IMR-90 (cell line): ENCODE measurements at regions not wholly inside any gene's neighbourhood (a gene's known extent, or its start where the extent isn't known, plus 50 kb on each side); places are given as distances from the start of the nearest gene placed in this dataset.

ENCODE experiments used
- ATAC-seq: fragments of 200-7000 bp; cut with Tn5 transposase; 2 replicates; pipeline ENCODE4 v1.9.1; 2020; ENCODE audit warnings: low read depth, mild to moderate bottlenecking, moderate library complexity
- BruUV-seq: library from RNA; stranded (reverse); fragments of 400-500 nt; replicated peaks from 2 replicates; lab custom pipeline; 2021; lab: Mats Ljungman, UMichigan
- CTCF ChIA-PET: fragments of 300-600 bp; formaldehyde crosslinking; extraction: SDS; loops from one replicate; lab custom pipeline; 2021; ENCODE audit warnings: antibody characterized with exemption; lab: Yijun Ruan, JAX
- POLR2A ChIA-PET: fragments of 300-600 bp; sonication (Branson Sonifier 250); formaldehyde crosslinking; loops from one replicate; lab custom pipeline; 2022; ENCODE audit warnings: antibody characterized with exemption; ENCODE audit not compliant: unreplicated experiment; lab: Charles Lee
- DNase-seq: peaks from one replicate; pipeline ENCODE4 v3.0.0; 2013
- H2AFZ ChIP-seq: replicated peaks from 2 replicates; pipeline ENCODE3; 2013; ENCODE audit warnings: low read length, mild to moderate bottlenecking; ENCODE audit not compliant: poor library complexity
- H2AK5ac ChIP-seq: 2 replicates; pipeline ENCODE4 v1.6.1; 2013; ENCODE audit warnings: low read depth, low read length, inconsistent platforms
- H2AK9ac ChIP-seq: replicated peaks from 2 replicates; pipeline ENCODE3; 2013; ENCODE audit warnings: mild to moderate bottlenecking, low read depth, low read length, moderate library complexity; ENCODE audit not compliant: poor library complexity
- H2BK120ac ChIP-seq: 2 replicates; pipeline ENCODE4 v1.6.1; 2013; ENCODE audit warnings: low read depth, low read length, inconsistent platforms
- H2BK15ac ChIP-seq: 3 replicates; pipeline ENCODE4 v1.6.1; 2013; ENCODE audit warnings: low read depth, low read length, inconsistent platforms
- H2BK20ac ChIP-seq: 2 replicates; pipeline ENCODE4 v1.6.1; 2013; ENCODE audit warnings: low read depth, mild to moderate bottlenecking, inconsistent platforms, low read length, moderate library complexity
- H2BK5ac ChIP-seq: 2 replicates; pipeline ENCODE4 v1.6.1; 2013; ENCODE audit warnings: mild to moderate bottlenecking, low read depth, low read length, inconsistent platforms; ENCODE audit not compliant: poor library complexity, severe bottlenecking
- H3K14ac ChIP-seq: replicated peaks from 2 replicates; pipeline ENCODE4 v1.6.1; 2013; ENCODE audit warnings: low read depth, low read length, inconsistent platforms
- H3K18ac ChIP-seq: 2 replicates; pipeline ENCODE4 v1.6.1; 2013; ENCODE audit warnings: low read depth, low read length, control low read depth
- H3K23ac ChIP-seq: 2 replicates; pipeline ENCODE4 v1.6.1; 2013; ENCODE audit warnings: low read depth, low read length, inconsistent platforms
- H3K27ac ChIP-seq: 2 replicates; pipeline ENCODE4 v1.5.1; 2013; ENCODE audit warnings: mild to moderate bottlenecking, control low read depth, low read length; ENCODE audit not compliant: insufficient read depth
- H3K27me3 ChIP-seq: 2 replicates; pipeline ENCODE4 v1.6.1; 2013; ENCODE audit warnings: low read length; ENCODE audit not compliant: control insufficient read depth, insufficient read depth
- H3K36me3 ChIP-seq: 2 replicates; pipeline ENCODE4 v1.6.1; 2013; ENCODE audit warnings: low read length, mixed read lengths; ENCODE audit not compliant: control insufficient read depth, insufficient read depth
- H3K4ac ChIP-seq: 2 replicates; pipeline ENCODE4 v1.6.1; 2013; ENCODE audit warnings: low read depth, low read length, inconsistent platforms
- H3K4me1 ChIP-seq: 2 replicates; pipeline ENCODE4 v1.6.1; 2013; ENCODE audit warnings: low read length, mixed read lengths; ENCODE audit not compliant: control insufficient read depth, insufficient read depth
- H3K4me2 ChIP-seq: 2 replicates; pipeline ENCODE4 v1.6.1; 2013; ENCODE audit warnings: low read depth, mild to moderate bottlenecking, control low read depth, low read length, moderate library complexity
- H3K4me3 ChIP-seq: 2 replicates; pipeline ENCODE4 v1.5.1; 2013; ENCODE audit warnings: low read depth, mild to moderate bottlenecking, control low read depth, low read length, moderate library complexity; ENCODE audit not compliant: insufficient read depth
- H3K56ac ChIP-seq: 2 replicates; pipeline ENCODE4 v1.6.1; 2013; ENCODE audit warnings: low read length, inconsistent platforms; ENCODE audit not compliant: insufficient read depth; ENCODE audit errors: extremely low read depth
- H3K79me1 ChIP-seq, 2 experiments: 2 replicates each; pipeline ENCODE4 v1.6.1; 2013; ENCODE audit warnings: low read length in 2 of 2, inconsistent platforms in 1 of 2, low read depth in 1 of 2
- H3K9ac ChIP-seq: 2 replicates; pipeline ENCODE4 v1.6.1; 2013; ENCODE audit warnings: low read depth, low read length, control low read depth
- H3K9me1 ChIP-seq: 2 replicates; pipeline ENCODE4 v1.6.1; 2013; ENCODE audit warnings: low read length, inconsistent platforms; ENCODE audit not compliant: insufficient read depth
- H3K9me3 ChIP-seq: 2 replicates; pipeline ENCODE4 v1.6.1; 2013; ENCODE audit warnings: low read length; ENCODE audit not compliant: control insufficient read depth, insufficient read depth
- H4K20me1 ChIP-seq: 2 replicates; pipeline ENCODE4 v1.6.1; 2013; ENCODE audit warnings: low read length, inconsistent platforms; ENCODE audit not compliant: insufficient read depth
- H4K5ac ChIP-seq: 2 replicates; pipeline ENCODE4 v1.6.1; 2013; ENCODE audit warnings: mild to moderate bottlenecking, low read depth, low read length, control low read depth
- H4K8ac ChIP-seq, 2 experiments: 2 replicates each; pipeline ENCODE4 v1.6.1; 2013; ENCODE audit warnings: low read depth in 2 of 2, low read length in 2 of 2, control low read depth in 1 of 2, inconsistent platforms in 1 of 2
- H4K91ac ChIP-seq: 2 replicates; pipeline ENCODE4 v1.6.1; 2013; ENCODE audit warnings: low read depth, low read length, inconsistent platforms; ENCODE audit not compliant: insufficient read depth
- BHLHE40 ChIP-seq: fragments of 150-350 bp; IDR thresholded peaks from 2 replicates; pipeline ENCODE4 v1.6.1; 2016; ENCODE audit warnings: mild to moderate bottlenecking, low read depth, low read length
- CHD1 ChIP-seq: IDR thresholded peaks from 2 replicates; pipeline ENCODE4 v1.6.1; 2012; ENCODE audit warnings: low read depth, low read length, improper control_type of control experiment
- MAFK ChIP-seq: IDR thresholded peaks from 2 replicates; pipeline ENCODE4 v1.6.1; 2012; ENCODE audit warnings: low read depth, low read length, improper control_type of control experiment
- MAZ ChIP-seq: IDR thresholded peaks from 2 replicates; pipeline ENCODE4 v1.6.1; 2012; ENCODE audit warnings: low read depth, mild to moderate bottlenecking, low read length, improper control_type of control experiment, moderate library complexity, borderline replicate concordance
- MXI1 ChIP-seq: IDR thresholded peaks from 2 replicates; pipeline ENCODE4 v1.6.1; 2012; ENCODE audit warnings: low read depth, mild to moderate bottlenecking, low read length, moderate library complexity, borderline replicate concordance
- NFE2L2 ChIP-seq: fragments of 150-350 bp; IDR thresholded peaks from 2 replicates; pipeline ENCODE4 v1.6.1; 2016; ENCODE audit warnings: low read depth, mild to moderate bottlenecking, low read length
- POLR2A ChIP-seq: IDR thresholded peaks from 2 replicates; pipeline ENCODE4 v1.6.1; 2012; ENCODE audit warnings: mild to moderate bottlenecking, low read depth, low read length
- RAD21 ChIP-seq: IDR thresholded peaks from 2 replicates; pipeline ENCODE4 v1.6.1; 2012; ENCODE audit warnings: low read length, improper control_type of control experiment
- RCOR1 ChIP-seq: IDR thresholded peaks from 2 replicates; pipeline ENCODE4 v1.6.1; 2012; ENCODE audit warnings: mild to moderate bottlenecking, low read length, improper control_type of control experiment; ENCODE audit not compliant: insufficient replicate concordance
- RFX5 ChIP-seq: IDR thresholded peaks from 2 replicates; pipeline ENCODE4 v1.8.0; 2012; ENCODE audit warnings: low read depth, mild to moderate bottlenecking, low read length, moderate library complexity
- WGBS, 2 experiments: methylation state at CpG; one replicate each; pipeline versions ENCODE4 v1.1.5 to v1.1.7; 2013; ENCODE audit warnings: missing lambda C conversion rate in 2 of 2; ENCODE audit not compliant: insufficient read length in 1 of 2; ENCODE audit errors: extremely low coverage in 2 of 2; 5-methylcytosine and 5-hydroxymethylcytosine counted together
- dilution Hi-C: fragments of 300-500 bp; cut with HindIII; formaldehyde crosslinking; loops from one replicate; pipeline ENCODE4 v1.14.3; 2018; ENCODE audit warnings: low sequenced_read_pairs; ENCODE audit not compliant: unreplicated experiment
- in situ Hi-C: fragments of 300-500 bp; cut with MboI; formaldehyde crosslinking; loops from 3 replicates; pipeline ENCODE4 v1.14.3; 2019; ENCODE audit warnings: low sequenced_read_pairs, inconsistent platforms, mixed read lengths
- intact Hi-C: fragments of 100-400 bp; cut with micrococcal nuclease; formaldehyde crosslinking; loops from 2 replicates; pipeline ENCODE4 v1.10.0; 2022
- TF ChIP-seq, protein P1 (sequence below): conservative IDR thresholded peaks from 2 replicates; pipeline ENCODE4 v1.5.1; 2012; ENCODE audit warnings: mild to moderate bottlenecking, low read depth, low read length, improper control_type of control experiment
- TF ChIP-seq, protein P2 (sequence below): fragments of 150-350 bp; IDR thresholded peaks from 2 replicates; pipeline ENCODE4 v1.6.1; 2017; ENCODE audit warnings: mild to moderate bottlenecking, antibody characterized with exemption, low read length, low read depth

DNA sequence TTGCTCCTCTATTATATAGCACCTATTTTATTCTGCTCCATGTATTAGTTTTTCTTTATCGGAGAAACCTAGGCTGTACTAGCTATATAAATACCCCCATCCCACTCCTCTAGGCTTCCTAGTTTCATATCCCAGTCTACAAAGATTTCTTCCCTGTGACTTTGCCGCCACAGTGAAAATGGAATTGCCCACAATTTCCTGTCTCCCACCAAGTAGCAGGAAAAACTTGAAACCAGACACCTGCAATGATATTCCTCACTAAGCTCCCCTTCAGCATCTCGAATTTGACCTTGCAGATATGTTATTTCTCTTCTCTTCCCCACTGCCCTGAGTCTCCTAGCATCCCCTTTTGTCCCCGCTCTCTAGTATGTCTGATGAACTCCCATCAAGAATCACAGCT lies 685.8 kb upstream of the CCDC54 start:
- ATAC-seq, result no peak
- DNase-seq, result no peak
- no peak overlapping the region for H3K23ac ChIP-seq
- H2BK120ac ChIP-seq, result no peak overlapping the region
- H3K79me1 ChIP-seq, result no peaks in the 10 kb centered on the region
- in situ Hi-C loops (no loop called here), dilution Hi-C loops (no loop called here), intact Hi-C loops (no loop called here)
- H3K36me3 ChIP-seq, result no peaks in the 10 kb centered on the region
- no TSS peak for BruUV-seq
- no peak overlapping the region for H2BK5ac ChIP-seq
- H3K27ac ChIP-seq, result no peak overlapping the region
- no peak overlapping the region for H2AK5ac ChIP-seq
- no peak overlapping the region for H2AFZ ChIP-seq
- H4K8ac ChIP-seq, result no peak overlapping the region
- H4K91ac ChIP-seq, result no peak overlapping the region
- ChIA-PET POLR2A (no interaction called here), CTCF (no interaction called here)
- H3K14ac ChIP-seq, result no peak overlapping the region
- H3K9me1 ChIP-seq, result no peaks in the 10 kb centered on the region
- H3K56ac ChIP-seq, result no peak overlapping the region
- no peak overlapping the region for H3K18ac ChIP-seq
- no peak overlapping the region for H4K5ac ChIP-seq
- H2BK15ac ChIP-seq, result no peak overlapping the region
- no peak overlapping the region for H3K4me2 ChIP-seq
- H3K9ac ChIP-seq, result no peak overlapping the region
- TF ChIP-seq RAD21 (no peak), CHD1 (no peak), BHLHE40 (no peak), POLR2A (no peak), MAFK (no peak), RCOR1 (no peak), NFE2L2 (no peak), MAZ (no peak), MXI1 (no peak), RFX5 (no peak)
- TF ChIP-seq, protein P1, sequence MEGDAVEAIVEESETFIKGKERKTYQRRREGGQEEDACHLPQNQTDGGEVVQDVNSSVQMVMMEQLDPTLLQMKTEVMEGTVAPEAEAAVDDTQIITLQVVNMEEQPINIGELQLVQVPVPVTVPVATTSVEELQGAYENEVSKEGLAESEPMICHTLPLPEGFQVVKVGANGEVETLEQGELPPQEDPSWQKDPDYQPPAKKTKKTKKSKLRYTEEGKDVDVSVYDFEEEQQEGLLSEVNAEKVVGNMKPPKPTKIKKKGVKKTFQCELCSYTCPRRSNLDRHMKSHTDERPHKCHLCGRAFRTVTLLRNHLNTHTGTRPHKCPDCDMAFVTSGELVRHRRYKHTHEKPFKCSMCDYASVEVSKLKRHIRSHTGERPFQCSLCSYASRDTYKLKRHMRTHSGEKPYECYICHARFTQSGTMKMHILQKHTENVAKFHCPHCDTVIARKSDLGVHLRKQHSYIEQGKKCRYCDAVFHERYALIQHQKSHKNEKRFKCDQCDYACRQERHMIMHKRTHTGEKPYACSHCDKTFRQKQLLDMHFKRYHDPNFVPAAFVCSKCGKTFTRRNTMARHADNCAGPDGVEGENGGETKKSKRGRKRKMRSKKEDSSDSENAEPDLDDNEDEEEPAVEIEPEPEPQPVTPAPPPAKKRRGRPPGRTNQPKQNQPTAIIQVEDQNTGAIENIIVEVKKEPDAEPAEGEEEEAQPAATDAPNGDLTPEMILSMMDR, result no peak
- TF ChIP-seq, protein P2, sequence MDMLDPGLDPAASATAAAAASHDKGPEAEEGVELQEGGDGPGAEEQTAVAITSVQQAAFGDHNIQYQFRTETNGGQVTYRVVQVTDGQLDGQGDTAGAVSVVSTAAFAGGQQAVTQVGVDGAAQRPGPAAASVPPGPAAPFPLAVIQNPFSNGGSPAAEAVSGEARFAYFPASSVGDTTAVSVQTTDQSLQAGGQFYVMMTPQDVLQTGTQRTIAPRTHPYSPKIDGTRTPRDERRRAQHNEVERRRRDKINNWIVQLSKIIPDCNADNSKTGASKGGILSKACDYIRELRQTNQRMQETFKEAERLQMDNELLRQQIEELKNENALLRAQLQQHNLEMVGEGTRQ, result no peak
- no peaks in the 10 kb centered on the region for H4K20me1 ChIP-seq
- 100% methylated on average over 1 of the region's 4 CpGs; no CpG with 5 or more reads in 1 of the 2 experiments for WGBS, 2 experiments
- no peak overlapping the region for H3K4me3 ChIP-seq
- no peak overlapping the region for H3K4ac ChIP-seq
- no peak overlapping the region for H2BK20ac ChIP-seq
- no peaks in the 10 kb centered on the region for H3K9me3 ChIP-seq
- no peaks in the 10 kb centered on the region for H3K4me1 ChIP-seq
- no peak overlapping the region for H2AK9ac ChIP-seq
- H3K27me3 ChIP-seq, result no peaks in the 10 kb centered on the region
